DOHH2 (cell line): ENCODE measurements at regions not wholly inside any gene's neighbourhood (a gene's known extent, or its start where the extent isn't known, plus 50 kb on each side); places are given as distances from the start of the nearest gene placed in this dataset.

Experiments used
- H3F3A ChIP-seq: fragments of 200-600 bp; sonication (generic), shearing (Covaris generic); 2 replicates; pipeline ENCODE4 v1.6.0; 2016; ENCODE audit warnings: antibody characterized with exemption, mild to moderate bottlenecking; ENCODE audit not compliant: control insufficient read depth, insufficient read depth
- H3K27ac ChIP-seq: fragments of 200-600 bp; sonication (generic); 2 replicates; pipeline ENCODE4 v1.5.1; 2014; ENCODE audit warnings: low read depth, mild to moderate bottlenecking, low read length, moderate library complexity
- H3K27me3 ChIP-seq: fragments of 200-600 bp; sonication (generic); 2 replicates; pipeline ENCODE4 v1.6.1; 2014; ENCODE audit warnings: mild to moderate bottlenecking, low read length, mixed read lengths; ENCODE audit not compliant: control insufficient read depth
- H3K36me3 ChIP-seq: fragments of 200-600 bp; sonication (generic); 2 replicates; pipeline ENCODE4 v1.6.1; 2014; ENCODE audit warnings: mild to moderate bottlenecking, low read length, moderate library complexity, mixed read lengths; ENCODE audit not compliant: control insufficient read depth
- H3K4me1 ChIP-seq: fragments of 200-600 bp; sonication (generic); 2 replicates; pipeline ENCODE4 v1.6.1; 2014; ENCODE audit warnings: mild to moderate bottlenecking, low read length, mixed read lengths; ENCODE audit not compliant: control insufficient read depth
- H3K4me2 ChIP-seq: fragments of 200-600 bp; sonication (generic); 2 replicates; pipeline ENCODE4 v1.6.0; 2014; ENCODE audit warnings: mild to moderate bottlenecking, low read length, moderate library complexity
- H3K4me3 ChIP-seq: fragments of 200-600 bp; sonication (generic); 2 replicates; pipeline ENCODE4 v1.5.1; 2014; ENCODE audit warnings: mild to moderate bottlenecking, low read length, mixed read lengths
- H3K79me2 ChIP-seq: fragments of 200-600 bp; sonication (generic); 2 replicates; pipeline ENCODE4 v1.6.1; 2014; ENCODE audit warnings: mild to moderate bottlenecking, low read length, mixed read lengths; ENCODE audit not compliant: control insufficient read depth
- H3K9me2 ChIP-seq: fragments of 200-600 bp; sonication (generic); replicated peaks from 2 replicates; pipeline ENCODE4 v1.6.1; 2014; ENCODE audit warnings: mild to moderate bottlenecking, low read length, mixed read lengths; ENCODE audit not compliant: control insufficient read depth
- H3K9me3 ChIP-seq: fragments of 200-600 bp; sonication (generic); 2 replicates; pipeline ENCODE4 v1.6.1; 2014; ENCODE audit warnings: antibody characterized with exemption, low read length, mixed read lengths; ENCODE audit not compliant: control insufficient read depth, insufficient read depth
- H4K20me1 ChIP-seq: fragments of 200-600 bp; sonication (generic); 2 replicates; pipeline ENCODE4 v1.6.0; 2014; ENCODE audit warnings: low read depth, mild to moderate bottlenecking, antibody characterized with exemption, low read length, moderate library complexity; ENCODE audit not compliant: control insufficient read depth, insufficient read depth
- EZH2phosphoT487 ChIP-seq: fragments of 200-600 bp; sonication (generic); IDR thresholded peaks from 2 replicates; pipeline ENCODE4 v1.6.1; 2017; ENCODE audit warnings: borderline replicate concordance, mild to moderate bottlenecking, antibody characterized with exemption, low read length, moderate library complexity, mixed read lengths
- TF ChIP-seq, protein P1 (sequence below): fragments of 200-600 bp; sonication (generic); IDR thresholded peaks from one replicate; pipeline ENCODE4 v1.5.1; 2014; ENCODE audit warnings: antibody characterized with exemption, mild to moderate bottlenecking, low read depth, low read length; ENCODE audit not compliant: poor library complexity, severe bottlenecking

DNA sequence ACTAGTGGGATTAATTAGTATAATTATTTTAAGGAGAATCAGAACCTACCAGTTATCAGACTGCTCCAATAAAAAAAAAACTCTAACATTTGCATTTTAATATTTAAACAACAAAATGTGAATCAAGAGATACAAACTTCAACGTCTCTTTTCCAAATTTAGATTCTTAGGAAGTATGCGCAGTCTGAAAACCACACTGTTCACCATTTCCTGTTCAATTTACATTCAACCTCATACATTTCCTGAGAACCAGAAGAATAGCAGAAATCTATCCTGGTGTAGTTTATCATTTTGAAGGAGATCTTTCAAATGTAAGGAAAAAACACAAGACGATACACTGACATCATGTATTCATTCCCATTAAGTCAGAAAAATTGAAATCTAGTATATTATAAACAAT lies 869.2 kb downstream of the EFNA5 start:
- Histone ChIP-seq H3K27me3 (no peaks in the 10 kb centered on the region), H3K36me3 (no peaks in the 10 kb centered on the region), H3F3A (no peaks in the 10 kb centered on the region), H3K4me1 (no peaks in the 10 kb centered on the region), H3K4me2 (no peak overlapping the region), H3K79me2 (no peaks in the 10 kb centered on the region), H3K4me3 (no peak overlapping the region), H3K27ac (no peak overlapping the region), H3K9me2 (no peaks in the 10 kb centered on the region), H3K9me3 (no peaks in the 10 kb centered on the region), H4K20me1 (no peaks in the 10 kb centered on the region)
- TF ChIP-seq, protein P1, sequence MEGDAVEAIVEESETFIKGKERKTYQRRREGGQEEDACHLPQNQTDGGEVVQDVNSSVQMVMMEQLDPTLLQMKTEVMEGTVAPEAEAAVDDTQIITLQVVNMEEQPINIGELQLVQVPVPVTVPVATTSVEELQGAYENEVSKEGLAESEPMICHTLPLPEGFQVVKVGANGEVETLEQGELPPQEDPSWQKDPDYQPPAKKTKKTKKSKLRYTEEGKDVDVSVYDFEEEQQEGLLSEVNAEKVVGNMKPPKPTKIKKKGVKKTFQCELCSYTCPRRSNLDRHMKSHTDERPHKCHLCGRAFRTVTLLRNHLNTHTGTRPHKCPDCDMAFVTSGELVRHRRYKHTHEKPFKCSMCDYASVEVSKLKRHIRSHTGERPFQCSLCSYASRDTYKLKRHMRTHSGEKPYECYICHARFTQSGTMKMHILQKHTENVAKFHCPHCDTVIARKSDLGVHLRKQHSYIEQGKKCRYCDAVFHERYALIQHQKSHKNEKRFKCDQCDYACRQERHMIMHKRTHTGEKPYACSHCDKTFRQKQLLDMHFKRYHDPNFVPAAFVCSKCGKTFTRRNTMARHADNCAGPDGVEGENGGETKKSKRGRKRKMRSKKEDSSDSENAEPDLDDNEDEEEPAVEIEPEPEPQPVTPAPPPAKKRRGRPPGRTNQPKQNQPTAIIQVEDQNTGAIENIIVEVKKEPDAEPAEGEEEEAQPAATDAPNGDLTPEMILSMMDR, result no peak
- TF ChIP-seq EZH2phosphoT487, result no peak

DNA sequence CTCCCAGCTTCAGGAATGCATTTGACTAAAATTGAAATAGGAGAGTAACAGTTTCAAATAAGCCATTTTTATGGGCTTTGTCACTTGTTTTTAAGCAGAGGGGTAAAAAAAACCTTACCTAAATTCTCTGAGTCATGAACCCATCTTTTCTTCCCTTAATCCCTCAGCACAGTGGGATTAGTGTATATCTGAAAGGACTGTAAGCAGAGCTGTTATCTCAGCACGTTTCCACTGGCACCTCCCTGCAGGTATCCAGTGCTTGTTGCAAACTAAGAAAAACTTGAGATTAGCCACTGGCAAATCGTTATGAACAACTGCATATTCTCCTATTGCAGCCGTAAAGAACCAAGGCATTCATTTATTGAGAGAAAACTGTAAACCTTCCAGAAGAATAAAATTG lies 872.7 kb downstream of the EFNA5 start:
- Histone ChIP-seq H3K36me3 (no peaks in the 10 kb centered on the region), H3K4me2 (no peak overlapping the region), H3K79me2 (no peaks in the 10 kb centered on the region), H3K27me3 (no peaks in the 10 kb centered on the region), H3F3A (no peaks in the 10 kb centered on the region), H4K20me1 (no peaks in the 10 kb centered on the region), H3K4me1 (no peaks in the 10 kb centered on the region), H3K9me3 (no peaks in the 10 kb centered on the region), H3K9me2 (no peaks in the 10 kb centered on the region), H3K4me3 (no peak overlapping the region), H3K27ac (no peak overlapping the region)
- no peak for TF ChIP-seq EZH2phosphoT487
- TF ChIP-seq, protein P1, result no peak

DNA sequence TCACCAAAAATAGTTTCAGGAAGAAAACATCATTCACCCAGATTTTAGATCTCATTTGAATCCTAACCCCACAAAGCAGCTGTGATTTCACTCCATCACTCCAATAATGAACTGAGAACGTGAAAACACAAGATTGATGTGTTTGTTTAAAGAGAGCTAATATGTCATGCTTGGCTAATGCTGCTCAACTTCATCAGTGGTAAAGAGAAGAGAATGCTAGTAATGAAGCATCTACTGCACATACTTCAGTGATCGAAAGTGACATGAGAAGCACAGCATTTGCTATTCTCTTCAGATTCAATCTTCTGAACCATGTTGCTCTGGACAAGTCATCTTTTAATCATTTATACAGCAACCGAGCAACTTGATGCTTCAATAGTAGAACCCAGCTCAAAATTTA lies 874.7 kb downstream of the EFNA5 start:
- TF ChIP-seq EZH2phosphoT487, result no peak
- TF ChIP-seq, protein P1, result no peak
- H3K36me3 ChIP-seq, result no peaks in the 10 kb centered on the region
- no peak overlapping the region for H3K4me2 ChIP-seq
- H4K20me1 ChIP-seq, result no peaks in the 10 kb centered on the region
- H3K27ac ChIP-seq, result no peak overlapping the region
- no peaks in the 10 kb centered on the region for H3K4me1 ChIP-seq
- no peaks in the 10 kb centered on the region for H3K9me2 ChIP-seq
- H3K79me2 ChIP-seq, result no peaks in the 10 kb centered on the region
- H3F3A ChIP-seq, result no peaks in the 10 kb centered on the region
- H3K4me3 ChIP-seq, result no peak overlapping the region
- no peaks in the 10 kb centered on the region for H3K9me3 ChIP-seq
- H3K27me3 ChIP-seq, result no peaks in the 10 kb centered on the region

DNA sequence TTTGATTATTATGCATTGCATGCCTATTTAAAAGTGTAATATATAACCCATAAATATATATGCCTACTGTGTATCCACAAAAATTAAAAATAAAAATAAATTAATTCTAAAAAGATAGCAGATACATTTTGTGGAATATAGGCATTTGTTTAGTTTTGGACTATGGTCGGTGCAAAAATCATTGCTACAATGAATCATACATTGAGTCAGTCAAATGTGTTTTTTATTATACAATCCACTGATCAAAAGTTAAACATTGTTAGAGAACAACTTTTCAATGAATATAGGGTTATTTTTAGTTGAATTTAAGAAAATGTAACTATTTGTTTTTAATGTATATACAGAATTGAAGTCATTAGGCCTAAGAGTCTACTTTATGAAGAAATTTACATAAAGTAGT lies 885.9 kb downstream of the EFNA5 start:
- Histone ChIP-seq H3K27me3 (no peaks in the 10 kb centered on the region), H3K79me2 (no peaks in the 10 kb centered on the region), H3K27ac (no peak overlapping the region), H3K4me3 (no peak overlapping the region), H3K9me3 (peaks cover 2% of the 10 kb centered on the region; the same call in 1 of the 2 replicates), H3K4me2 (no peak overlapping the region), H4K20me1 (no peaks in the 10 kb centered on the region), H3K36me3 (no peaks in the 10 kb centered on the region), H3F3A (no peaks in the 10 kb centered on the region), H3K9me2 (no peaks in the 10 kb centered on the region), H3K4me1 (no peaks in the 10 kb centered on the region)
- TF ChIP-seq, protein P1, result no peak
